ENCODE measurements at regions not wholly inside any gene's neighbourhood (a gene's known extent, or its start where the extent isn't known, plus 50 kb on each side); places are given as distances from the start of the nearest gene placed in this dataset.
"Not testable (repeated sequence)": the region's sequence is repeated elsewhere in the genome, so short reads cannot be mapped to it uniquely, and the experiment has no call there.

DNA sequence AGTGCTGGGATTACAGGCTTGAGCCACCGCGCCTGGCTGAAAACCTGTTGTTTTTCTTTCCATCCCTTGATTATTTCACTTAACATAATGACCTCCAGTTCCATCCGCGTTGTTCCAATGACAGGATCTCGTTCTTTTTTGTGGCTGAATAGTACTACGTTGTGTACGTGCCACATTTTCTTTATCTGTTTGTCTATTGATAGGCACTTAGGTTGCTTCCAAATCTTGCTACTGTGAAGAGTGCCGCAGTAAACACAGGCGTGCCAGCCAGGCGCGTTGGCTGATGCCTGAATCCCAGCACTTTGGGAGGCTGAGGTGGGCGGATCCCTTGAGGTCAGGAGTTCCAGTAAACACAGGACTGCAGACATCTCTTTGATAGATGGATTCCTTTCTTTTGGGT is 165.1 kb downstream of the LAT start:
- not testable (repeated sequence) for H3K4me3 ChIP-seq (ENCODE audit: low read depth in 1 of 2, low read length in 2 of 2); H3K9me3 ChIP-seq (ENCODE audit: control insufficient read depth in 2 of 2, insufficient read depth in 1 of 2, low read depth in 1 of 2, low read length in 1 of 2); H3K4me1 ChIP-seq (ENCODE audit: control insufficient read depth in 2 of 2, insufficient read depth in 2 of 2, low read length in 1 of 2); H3K36me3 ChIP-seq (ENCODE audit: control insufficient read depth in 2 of 2, insufficient read depth in 2 of 2, low read length in 1 of 2); H3K27ac ChIP-seq (ENCODE audit: low read depth in 2 of 2, low read length in 1 of 2); H3K27me3 ChIP-seq (ENCODE audit: control insufficient read depth in 1 of 2, insufficient read depth in 2 of 2, low read length in 2 of 2)
- WGBS, 2 donors = 67 to 71% methylated on average over 12 of the region's 12 CpGs

- H3K27ac ChIP-seq (ENCODE audit: low read depth in 2 of 2, low read length in 1 of 2) = no peak overlapping the region
Measured at GRCh38 chr16:29148867-29149272, 164.0 kb downstream of the LAT start.

DNA sequence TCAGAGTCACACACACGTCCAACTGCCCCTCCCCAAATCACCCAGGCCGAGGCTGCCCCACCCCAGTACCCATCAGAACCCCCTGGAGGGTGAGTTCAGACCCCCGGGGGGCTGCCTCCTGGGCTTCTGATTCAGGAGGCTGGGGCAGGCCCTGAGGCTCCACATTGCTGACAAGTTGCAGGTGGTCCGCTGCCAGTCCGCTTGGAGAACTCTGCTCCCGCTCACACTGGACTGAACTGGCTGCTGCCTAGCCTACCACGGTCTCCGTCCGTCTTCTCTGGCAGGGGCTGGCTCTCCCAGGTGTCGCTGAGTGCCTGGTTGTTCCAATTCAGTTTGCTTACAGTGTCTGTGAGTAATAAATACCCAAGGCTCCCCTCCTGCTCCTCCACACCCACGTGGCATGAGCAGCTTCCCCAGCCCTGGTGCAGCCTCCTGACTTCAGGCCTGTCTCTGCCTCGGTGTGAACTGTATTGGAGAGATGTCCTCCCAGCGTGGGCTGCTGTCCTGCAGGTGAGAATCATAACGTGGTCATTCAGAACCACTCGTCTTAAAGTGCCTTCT is 163.4 kb downstream of the LAT start:
- 71 to 76% methylated on average over 15 of the region's 15 CpGs for WGBS, 2 donors
- Histone ChIP-seq H3K4me1 (ENCODE audit: control insufficient read depth in 2 of 2, insufficient read depth in 2 of 2, low read length in 1 of 2) (peaks cover 0 to 4% of the 10 kb centered on the region in 2 donors), H3K9me3 (ENCODE audit: control insufficient read depth in 2 of 2, insufficient read depth in 1 of 2, low read depth in 1 of 2, low read length in 1 of 2) (no peaks in the 10 kb centered on the region), H3K27ac (ENCODE audit: low read depth in 2 of 2, low read length in 1 of 2) (no peak overlapping the region), H3K27me3 (ENCODE audit: control insufficient read depth in 1 of 2, insufficient read depth in 2 of 2, low read length in 2 of 2) (no peaks in the 10 kb centered on the region), H3K36me3 (ENCODE audit: control insufficient read depth in 2 of 2, insufficient read depth in 2 of 2, low read length in 1 of 2) (no peaks in the 10 kb centered on the region), H3K4me3 (ENCODE audit: low read depth in 1 of 2, low read length in 2 of 2) (no peak overlapping the region)

More at GRCh38 chr16:29148867-29149272, 164.0 kb downstream of the LAT start:
- no peaks in the 10 kb centered on the region for H3K36me3 ChIP-seq (ENCODE audit: control insufficient read depth in 2 of 2, insufficient read depth in 2 of 2, low read length in 1 of 2)
- WGBS, 2 donors = 65 to 76% methylated on average over 15 of the region's 15 CpGs
- peaks cover 0 to 4% of the 10 kb centered on the region in 2 donors for H3K4me1 ChIP-seq (ENCODE audit: control insufficient read depth in 2 of 2, insufficient read depth in 2 of 2, low read length in 1 of 2)
- no peak overlapping the region for H3K4me3 ChIP-seq (ENCODE audit: low read depth in 1 of 2, low read length in 2 of 2)
- no peaks in the 10 kb centered on the region for H3K27me3 ChIP-seq (ENCODE audit: control insufficient read depth in 1 of 2, insufficient read depth in 2 of 2, low read length in 2 of 2)
- no peaks in the 10 kb centered on the region for H3K9me3 ChIP-seq (ENCODE audit: control insufficient read depth in 2 of 2, insufficient read depth in 1 of 2, low read depth in 1 of 2, low read length in 1 of 2)

DNA sequence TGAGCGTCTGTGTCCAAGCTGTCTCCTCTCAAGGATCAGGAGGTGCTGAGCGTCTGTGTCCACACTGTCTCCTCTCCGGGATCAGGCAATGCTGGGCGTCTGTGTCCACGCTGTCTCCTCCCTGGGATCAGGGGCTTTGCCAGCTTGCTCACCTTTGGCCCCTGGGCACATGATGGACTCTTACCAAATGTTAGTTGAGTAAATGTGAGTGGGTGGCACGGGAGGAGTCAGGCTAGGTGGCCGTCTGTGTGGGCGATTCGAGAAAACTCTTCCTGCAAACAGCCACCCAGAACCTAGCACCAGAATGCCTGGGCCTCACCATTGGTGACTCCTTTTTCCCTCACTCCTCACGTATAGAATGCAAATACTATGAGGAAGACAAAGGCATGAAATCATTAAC is 162.9 kb downstream of the LAT start:
- H3K4me1 ChIP-seq (ENCODE audit: control insufficient read depth in 2 of 2, insufficient read depth in 2 of 2, low read length in 1 of 2); H3K4me3 ChIP-seq (ENCODE audit: low read depth in 1 of 2, low read length in 2 of 2); H3K9me3 ChIP-seq (ENCODE audit: control insufficient read depth in 2 of 2, insufficient read depth in 1 of 2, low read depth in 1 of 2, low read length in 1 of 2); H3K27ac ChIP-seq (ENCODE audit: low read depth in 2 of 2, low read length in 1 of 2); H3K36me3 ChIP-seq (ENCODE audit: control insufficient read depth in 2 of 2, insufficient read depth in 2 of 2, low read length in 1 of 2); H3K27me3 ChIP-seq (ENCODE audit: control insufficient read depth in 1 of 2, insufficient read depth in 2 of 2, low read length in 2 of 2): not testable (repeated sequence)
- WGBS, 2 donors = 67 to 74% methylated on average over 9 to 10 of the region's 10 CpGs

- H3K27ac ChIP-seq (ENCODE audit: low read depth in 2 of 2, low read length in 1 of 2); H3K4me1 ChIP-seq (ENCODE audit: control insufficient read depth in 2 of 2, insufficient read depth in 2 of 2, low read length in 1 of 2); H3K27me3 ChIP-seq (ENCODE audit: control insufficient read depth in 1 of 2, insufficient read depth in 2 of 2, low read length in 2 of 2); H3K4me3 ChIP-seq (ENCODE audit: low read depth in 1 of 2, low read length in 2 of 2); H3K9me3 ChIP-seq (ENCODE audit: control insufficient read depth in 2 of 2, insufficient read depth in 1 of 2, low read depth in 1 of 2, low read length in 1 of 2); H3K36me3 ChIP-seq (ENCODE audit: control insufficient read depth in 2 of 2, insufficient read depth in 2 of 2, low read length in 1 of 2): not testable (repeated sequence)
- 93 to 94% methylated on average over 10 to 11 of the region's 11 CpGs for WGBS, 2 donors
Measured at GRCh38 chr16:29146808-29147643, 162.2 kb downstream of the LAT start.

DNA sequence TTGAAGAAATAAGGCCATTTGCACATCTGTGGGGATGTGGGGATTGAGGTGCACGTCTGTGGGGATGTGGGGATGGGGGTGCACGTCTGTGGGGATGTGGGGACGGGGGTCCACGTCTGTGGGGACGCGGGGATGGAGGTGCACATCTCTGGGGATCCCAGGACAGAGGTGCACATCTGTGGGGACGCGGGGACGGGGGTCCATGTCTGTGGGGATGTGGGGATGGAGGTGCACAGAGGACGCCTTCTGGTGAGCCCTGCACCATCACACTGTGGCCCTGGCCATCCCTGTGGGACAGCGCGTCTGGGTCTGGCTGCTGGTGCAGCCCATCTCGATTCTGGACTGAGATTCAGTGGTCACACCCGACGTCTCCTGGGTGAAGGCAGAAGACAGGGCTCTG is 161.4 kb downstream of the LAT start:
- H3K9me3 ChIP-seq (ENCODE audit: control insufficient read depth in 2 of 2, insufficient read depth in 1 of 2, low read depth in 1 of 2, low read length in 1 of 2) = no peaks in the 10 kb centered on the region
- H3K4me1 ChIP-seq (ENCODE audit: control insufficient read depth in 2 of 2, insufficient read depth in 2 of 2, low read length in 1 of 2) = peaks cover 0 to 4% of the 10 kb centered on the region in 2 donors
- no peaks in the 10 kb centered on the region for H3K36me3 ChIP-seq (ENCODE audit: control insufficient read depth in 2 of 2, insufficient read depth in 2 of 2, low read length in 1 of 2)
- whole genome bisulfite sequencing, 2 donors = 86 to 93% methylated on average over 15 of the region's 15 CpGs
- H3K27me3 ChIP-seq (ENCODE audit: control insufficient read depth in 1 of 2, insufficient read depth in 2 of 2, low read length in 2 of 2) = no peaks in the 10 kb centered on the region
- H3K4me3 ChIP-seq (ENCODE audit: low read depth in 1 of 2, low read length in 2 of 2) = no peak overlapping the region
- H3K27ac ChIP-seq (ENCODE audit: low read depth in 2 of 2, low read length in 1 of 2) = no peak overlapping the region

DNA sequence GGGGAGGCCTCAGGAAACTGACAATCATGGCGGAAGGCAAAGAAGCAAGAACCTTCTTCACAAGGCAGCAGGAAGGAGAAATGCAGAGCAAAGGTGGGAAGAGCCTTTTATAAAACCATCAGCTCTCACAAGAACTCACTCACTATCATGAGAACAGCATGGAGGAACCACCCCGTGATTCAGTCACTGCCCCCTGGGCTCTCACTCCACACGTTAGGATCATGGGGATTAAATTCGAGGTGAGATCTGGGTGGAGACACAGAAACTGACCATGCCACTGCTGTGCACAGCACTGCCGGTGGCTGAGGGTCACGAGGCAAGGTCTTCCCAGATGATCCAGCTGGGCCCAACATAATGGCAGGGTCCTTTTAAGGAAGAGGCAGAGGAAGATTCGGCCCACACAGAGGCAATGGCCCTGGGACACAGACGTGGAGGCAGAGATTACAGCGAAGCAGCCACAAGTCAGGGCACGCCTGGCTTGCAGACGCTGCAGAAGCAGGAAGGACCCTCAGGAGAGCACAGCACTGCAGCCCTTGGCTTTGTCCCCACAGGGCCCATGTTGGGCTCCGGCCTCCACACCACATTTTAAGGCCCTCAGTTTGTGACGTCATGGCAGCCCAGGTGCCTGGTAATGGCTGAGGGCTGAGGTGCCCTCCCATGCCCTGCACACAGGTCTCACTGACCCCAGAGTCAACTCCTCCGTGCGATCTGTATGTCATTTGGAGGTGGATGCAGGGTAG is 160.8 kb downstream of the LAT start:
- not testable (repeated sequence) for H3K9me3 ChIP-seq (ENCODE audit: control insufficient read depth in 2 of 2, insufficient read depth in 1 of 2, low read depth in 1 of 2, low read length in 1 of 2); H3K4me3 ChIP-seq (ENCODE audit: low read depth in 1 of 2, low read length in 2 of 2); H3K36me3 ChIP-seq (ENCODE audit: control insufficient read depth in 2 of 2, insufficient read depth in 2 of 2, low read length in 1 of 2); H3K27me3 ChIP-seq (ENCODE audit: control insufficient read depth in 1 of 2, insufficient read depth in 2 of 2, low read length in 2 of 2); H3K4me1 ChIP-seq (ENCODE audit: control insufficient read depth in 2 of 2, insufficient read depth in 2 of 2, low read length in 1 of 2); H3K27ac ChIP-seq (ENCODE audit: low read depth in 2 of 2, low read length in 1 of 2)
- WGBS, 2 donors = 70 to 72% methylated on average over 15 of the region's 15 CpGs

- H3K4me3 ChIP-seq (ENCODE audit: low read depth in 1 of 2, low read length in 2 of 2); H3K27me3 ChIP-seq (ENCODE audit: control insufficient read depth in 1 of 2, insufficient read depth in 2 of 2, low read length in 2 of 2); H3K36me3 ChIP-seq (ENCODE audit: control insufficient read depth in 2 of 2, insufficient read depth in 2 of 2, low read length in 1 of 2); H3K9me3 ChIP-seq (ENCODE audit: control insufficient read depth in 2 of 2, insufficient read depth in 1 of 2, low read depth in 1 of 2, low read length in 1 of 2); H3K27ac ChIP-seq (ENCODE audit: low read depth in 2 of 2, low read length in 1 of 2); H3K4me1 ChIP-seq (ENCODE audit: control insufficient read depth in 2 of 2, insufficient read depth in 2 of 2, low read length in 1 of 2): not testable (repeated sequence)
- WGBS, 2 donors = 93 to 97% methylated on average over 11 to 12 of the region's 12 CpGs
Measured at GRCh38 chr16:29145086-29145485, 160.2 kb downstream of the LAT start.

GRCh38 chr16:29144669-29145062 is 159.8 kb downstream of the LAT start:
- H3K27me3 ChIP-seq (ENCODE audit: control insufficient read depth in 1 of 2, insufficient read depth in 2 of 2, low read length in 2 of 2); H3K36me3 ChIP-seq (ENCODE audit: control insufficient read depth in 2 of 2, insufficient read depth in 2 of 2, low read length in 1 of 2); H3K4me3 ChIP-seq (ENCODE audit: low read depth in 1 of 2, low read length in 2 of 2); H3K27ac ChIP-seq (ENCODE audit: low read depth in 2 of 2, low read length in 1 of 2); H3K9me3 ChIP-seq (ENCODE audit: control insufficient read depth in 2 of 2, insufficient read depth in 1 of 2, low read depth in 1 of 2, low read length in 1 of 2); H3K4me1 ChIP-seq (ENCODE audit: control insufficient read depth in 2 of 2, insufficient read depth in 2 of 2, low read length in 1 of 2): not testable (repeated sequence)
- WGBS, 2 donors = 81 to 83% methylated on average over 15 of the region's 15 CpGs

Data from esophagus (tissue), 2 donors.